ENCODE measurements at regions not wholly inside any gene's neighbourhood (a gene's known extent, or its start where the extent isn't known, plus 50 kb on each side); places are given as distances from the start of the nearest gene placed in this dataset.

- DNase-seq = no peak
These were observed 908.6 kb downstream of the NTRK3 start for GRCh38 chr15:87347806-87348515.

GRCh38 chr15:87345961-87346360 lies 910.6 kb downstream of the NTRK3 start:
- DNase-seq = no peak

GRCh38 chr15:87343966-87344365 lies 912.6 kb downstream of the NTRK3 start:
- no peak for DNase-seq

- no peak for DNase-seq
These were observed 916.2 kb downstream of the NTRK3 start for GRCh38 chr15:87340370-87340769.

- no peak for DNase-seq
These were observed 930.3 kb downstream of the NTRK3 start for GRCh38 chr15:87326269-87326668.

- DNase-seq = no peak
These were observed 933.7 kb downstream of the NTRK3 start for GRCh38 chr15:87322870-87323269.

- no peak for DNase-seq
These were observed 934.3 kb downstream of the NTRK3 start for GRCh38 chr15:87322265-87322664.

GRCh38 chr15:87317900-87318299 lies 938.6 kb downstream of the NTRK3 start:
- DNase-seq = no peak

GRCh38 chr15:87312221-87312620 lies 944.3 kb downstream of the NTRK3 start:
- no peak for DNase-seq

- DNase-seq = no peak
These were observed 956.4 kb downstream of the NTRK3 start for GRCh38 chr15:87300146-87300545.

GRCh38 chr15:87294854-87295253 lies 961.7 kb downstream of the NTRK3 start:
- DNase-seq = no peak

GRCh38 chr15:87293031-87293430 lies 963.5 kb downstream of the NTRK3 start:
- no peak for DNase-seq

GRCh38 chr15:87287156-87287555 lies 969.4 kb downstream of the NTRK3 start:
- DNase-seq = no peak

GRCh38 chr15:87269566-87269965 lies 987.0 kb downstream of the NTRK3 start:
- no peak for DNase-seq

- no peak for DNase-seq
These were observed 987.9 kb downstream of the NTRK3 start for GRCh38 chr15:87268675-87269074.

- no peak for DNase-seq
These were observed 988.7 kb downstream of the NTRK3 start for GRCh38 chr15:87267798-87268197.

GRCh38 chr15:87263871-87264270 lies 992.7 kb downstream of the NTRK3 start:
- DNase-seq = no peak

GRCh38 chr15:87263296-87263695 lies 993.2 kb downstream of the NTRK3 start:
- no peak for DNase-seq

- no peak for DNase-seq
These were observed 1010.9 kb downstream of the NTRK3 start for GRCh38 chr15:87245592-87245991.

- no peak for DNase-seq
These were observed 1013.1 kb downstream of the NTRK3 start for GRCh38 chr15:87243474-87243873.

GRCh38 chr15:87239582-87240230 lies 1016.8 kb downstream of the NTRK3 start:
- no peak for DNase-seq

GRCh38 chr15:87238451-87239068 lies 1018.0 kb downstream of the NTRK3 start:
- no peak for DNase-seq

- no peak for DNase-seq
These were observed 1028.1 kb downstream of the NTRK3 start for GRCh38 chr15:87228460-87228859.

- DNase-seq = no peak
These were observed 1028.7 kb downstream of the NTRK3 start for GRCh38 chr15:87227846-87228245.

Data from activated CD4-positive, alpha-beta T cell treated with anti-CD3 and anti-CD28 coated beads for 4 hours (primary cell).